ENCODE measurements at regions not wholly inside any gene's neighbourhood (a gene's known extent, or its start where the extent isn't known, plus 50 kb on each side); places are given as distances from the start of the nearest gene placed in this dataset.

DNA sequence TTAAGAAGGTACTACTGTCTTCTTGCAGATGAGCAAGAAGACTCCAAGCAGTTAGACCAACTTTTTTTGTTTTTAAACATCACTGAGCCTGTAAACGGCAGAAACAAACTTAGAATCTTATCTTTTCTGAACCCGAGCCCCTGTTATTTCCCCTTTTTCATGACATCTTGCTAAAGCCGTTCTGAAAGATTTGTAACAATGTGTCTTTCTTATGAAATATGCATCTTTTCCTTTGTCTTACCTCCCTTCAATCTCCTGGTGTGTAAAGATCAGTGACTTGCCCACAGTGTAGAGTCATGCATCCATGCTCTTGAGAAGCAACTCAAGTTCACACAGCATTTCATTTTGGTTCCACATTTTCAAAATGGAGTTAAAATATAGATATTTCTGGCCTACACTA lies 288.8 kb upstream of the CELF4 start:
- H3K4me1 ChIP-seq = no peaks in the 10 kb centered on the region
- intact Hi-C loops (cut with micrococcal nuclease; ENCODE audit: unreplicated experiment) = no loop called here
- no peaks in the 10 kb centered on the region for H3K36me3 ChIP-seq (ENCODE audit: control insufficient read depth, insufficient read depth, low read length)
- Mint-ChIP-seq H3K27ac (ENCODE audit: unreplicated experiment) (no peak overlapping the region), H3K27me3 (ENCODE audit: insufficient read depth, unreplicated experiment) (peaks cover 10% of the 10 kb centered on the region), H3K4me3 (ENCODE audit: unreplicated experiment) (no peak overlapping the region), H3K9me3 (ENCODE audit: unreplicated experiment) (no peaks in the 10 kb centered on the region), H3K36me3 (ENCODE audit: insufficient read depth, unreplicated experiment) (no peaks in the 10 kb centered on the region), H3K4me1 (ENCODE audit: low read depth, unreplicated experiment) (no peaks in the 10 kb centered on the region)
- POLR2A ChIA-PET = no interaction called here
- no TSS peak for BruUV-seq (replicated peaks)
- no peak overlapping the region for H3K4me3 ChIP-seq (ENCODE audit: low read depth, low read length)
- H3K27me3 ChIP-seq (replicated peaks; ENCODE audit: control insufficient read depth, insufficient read depth, low read length) = no peaks in the 10 kb centered on the region
- TF ChIP-seq, protein P1, sequence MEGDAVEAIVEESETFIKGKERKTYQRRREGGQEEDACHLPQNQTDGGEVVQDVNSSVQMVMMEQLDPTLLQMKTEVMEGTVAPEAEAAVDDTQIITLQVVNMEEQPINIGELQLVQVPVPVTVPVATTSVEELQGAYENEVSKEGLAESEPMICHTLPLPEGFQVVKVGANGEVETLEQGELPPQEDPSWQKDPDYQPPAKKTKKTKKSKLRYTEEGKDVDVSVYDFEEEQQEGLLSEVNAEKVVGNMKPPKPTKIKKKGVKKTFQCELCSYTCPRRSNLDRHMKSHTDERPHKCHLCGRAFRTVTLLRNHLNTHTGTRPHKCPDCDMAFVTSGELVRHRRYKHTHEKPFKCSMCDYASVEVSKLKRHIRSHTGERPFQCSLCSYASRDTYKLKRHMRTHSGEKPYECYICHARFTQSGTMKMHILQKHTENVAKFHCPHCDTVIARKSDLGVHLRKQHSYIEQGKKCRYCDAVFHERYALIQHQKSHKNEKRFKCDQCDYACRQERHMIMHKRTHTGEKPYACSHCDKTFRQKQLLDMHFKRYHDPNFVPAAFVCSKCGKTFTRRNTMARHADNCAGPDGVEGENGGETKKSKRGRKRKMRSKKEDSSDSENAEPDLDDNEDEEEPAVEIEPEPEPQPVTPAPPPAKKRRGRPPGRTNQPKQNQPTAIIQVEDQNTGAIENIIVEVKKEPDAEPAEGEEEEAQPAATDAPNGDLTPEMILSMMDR (IDR thresholded peaks at IDR 0.05; ENCODE audit: insufficient read depth in 1 of 2, low read depth in 1 of 2, low read length in 1 of 2, severe bottlenecking in 1 of 2, unreplicated experiment in 1 of 2) = no peak
- no peaks in the 10 kb centered on the region for H3K9me3 ChIP-seq
- CTCF ChIA-PET = no interaction called here
- DNase-seq = no peak

DNA sequence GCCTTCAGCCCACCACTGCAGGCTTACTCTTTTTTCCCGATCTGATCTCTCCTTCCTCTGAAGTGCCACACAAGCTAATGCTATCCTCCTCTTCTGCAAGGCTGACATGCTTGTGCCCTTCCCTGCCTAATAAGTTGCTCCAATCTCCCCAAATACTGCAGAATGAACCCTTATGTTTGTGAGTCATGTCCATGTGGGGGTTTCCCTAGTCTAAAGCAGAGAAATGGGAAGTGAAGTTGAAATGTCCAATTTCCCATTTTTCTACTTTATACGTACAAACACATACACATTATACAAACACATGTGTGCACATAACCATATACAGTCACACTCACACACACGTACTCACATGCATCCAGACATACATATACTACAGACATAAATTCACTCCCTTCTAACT lies 288.1 kb upstream of the CELF4 start:
- ChIA-PET CTCF (no interaction called here), POLR2A (no interaction called here)
- TF ChIP-seq, protein P1 (IDR thresholded peaks at IDR 0.05; ENCODE audit: insufficient read depth in 1 of 2, low read depth in 1 of 2, low read length in 1 of 2, severe bottlenecking in 1 of 2, unreplicated experiment in 1 of 2) = no peak
- Histone ChIP-seq H3K4me3 (ENCODE audit: low read depth, low read length) (no peak overlapping the region), H3K27me3 (replicated peaks; ENCODE audit: control insufficient read depth, insufficient read depth, low read length) (no peaks in the 10 kb centered on the region), H3K36me3 (ENCODE audit: control insufficient read depth, insufficient read depth, low read length) (no peaks in the 10 kb centered on the region), H3K4me1 (no peaks in the 10 kb centered on the region), H3K9me3 (no peaks in the 10 kb centered on the region)
- no TSS peak for BruUV-seq (replicated peaks)
- DNase-seq = no peak
- Mint-ChIP-seq H3K36me3 (ENCODE audit: insufficient read depth, unreplicated experiment) (no peaks in the 10 kb centered on the region), H3K27ac (ENCODE audit: unreplicated experiment) (no peak overlapping the region), H3K4me3 (ENCODE audit: unreplicated experiment) (no peak overlapping the region), H3K9me3 (ENCODE audit: unreplicated experiment) (no peaks in the 10 kb centered on the region), H3K27me3 (ENCODE audit: insufficient read depth, unreplicated experiment) (peaks cover 10% of the 10 kb centered on the region), H3K4me1 (ENCODE audit: low read depth, unreplicated experiment) (no peaks in the 10 kb centered on the region)
- intact Hi-C loops (cut with micrococcal nuclease; ENCODE audit: unreplicated experiment) = no loop called here

DNA sequence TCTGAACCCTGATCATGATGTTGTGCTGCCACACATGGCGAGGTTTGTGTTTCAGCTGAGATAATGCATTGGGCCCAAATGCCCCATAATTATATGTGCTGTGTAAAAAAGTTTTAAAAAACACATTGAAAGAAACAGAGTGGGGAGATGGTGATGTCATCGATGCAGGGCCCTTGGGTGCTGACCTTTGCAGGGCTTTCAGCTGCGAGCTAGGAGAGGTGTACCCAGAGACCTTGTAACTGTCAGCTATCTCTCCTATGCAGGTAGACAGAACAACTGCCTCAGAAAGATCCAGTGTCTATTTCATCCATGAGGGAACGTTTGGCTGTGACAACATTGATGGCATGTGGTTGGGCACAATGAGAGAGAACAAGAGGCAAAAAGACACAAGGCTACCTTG lies 286.9 kb upstream of the CELF4 start:
- Mint-ChIP-seq H3K9me3 (ENCODE audit: unreplicated experiment) (no peaks in the 10 kb centered on the region), H3K27ac (ENCODE audit: unreplicated experiment) (no peak overlapping the region)

More for the DNA sequence above, 286.9 kb upstream of the CELF4 start:
- Histone ChIP-seq H3K9me3 (no peaks in the 10 kb centered on the region), H3K27me3 (replicated peaks; ENCODE audit: control insufficient read depth, insufficient read depth, low read length) (no peaks in the 10 kb centered on the region), H3K4me1 (no peaks in the 10 kb centered on the region), H3K36me3 (ENCODE audit: control insufficient read depth, insufficient read depth, low read length) (no peaks in the 10 kb centered on the region), H3K4me3 (ENCODE audit: low read depth, low read length) (no peak overlapping the region)
- Mint-ChIP-seq H3K4me1 (ENCODE audit: low read depth, unreplicated experiment) (no peaks in the 10 kb centered on the region), H3K27me3 (ENCODE audit: insufficient read depth, unreplicated experiment) (peaks cover 10% of the 10 kb centered on the region), H3K36me3 (ENCODE audit: insufficient read depth, unreplicated experiment) (no peaks in the 10 kb centered on the region), H3K4me3 (ENCODE audit: unreplicated experiment) (no peak overlapping the region)
- CTCF ChIA-PET = no interaction called here
- POLR2A ChIA-PET = no interaction called here
- TF ChIP-seq, protein P1 (IDR thresholded peaks at IDR 0.05; ENCODE audit: insufficient read depth in 1 of 2, low read depth in 1 of 2, low read length in 1 of 2, severe bottlenecking in 1 of 2, unreplicated experiment in 1 of 2) = no peak
- no TSS peak for BruUV-seq (replicated peaks)
- DNase-seq = no peak
- intact Hi-C loops (cut with micrococcal nuclease; ENCODE audit: unreplicated experiment) = no loop called here

Data from Caco-2 (cell line).